ENCODE measurements at regions not wholly inside any gene's neighbourhood (a gene's known extent, or its start where the extent isn't known, plus 50 kb on each side); places are given as distances from the start of the nearest gene placed in this dataset.

DNA sequence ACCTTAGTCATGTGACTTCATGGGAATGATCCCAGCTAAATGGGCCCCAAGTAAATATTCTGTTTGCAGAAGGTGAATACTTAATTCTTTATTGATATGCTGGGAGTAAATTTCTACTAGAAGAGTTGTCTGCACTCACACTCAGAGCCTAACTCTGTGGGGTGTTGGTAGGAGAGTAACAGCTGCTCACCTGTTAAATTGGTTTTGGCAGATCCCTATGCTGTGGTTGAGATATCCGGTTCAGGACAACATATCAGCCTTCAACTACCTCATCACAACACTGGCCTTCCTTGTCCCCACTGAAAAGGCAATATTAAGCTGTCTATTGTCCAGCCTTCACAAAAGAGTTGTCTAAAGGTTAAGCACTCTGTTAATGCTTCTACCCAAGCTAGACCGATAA lies 738.3 kb downstream of the INHBA start:
- peaks cover 9% of the 10 kb centered on the region for H3K4me1 Mint-ChIP-seq (ENCODE audit: unreplicated experiment)
- no peak overlapping the region for H3K4me3 Mint-ChIP-seq (ENCODE audit: unreplicated experiment)
- TF ChIP-seq, protein P1, sequence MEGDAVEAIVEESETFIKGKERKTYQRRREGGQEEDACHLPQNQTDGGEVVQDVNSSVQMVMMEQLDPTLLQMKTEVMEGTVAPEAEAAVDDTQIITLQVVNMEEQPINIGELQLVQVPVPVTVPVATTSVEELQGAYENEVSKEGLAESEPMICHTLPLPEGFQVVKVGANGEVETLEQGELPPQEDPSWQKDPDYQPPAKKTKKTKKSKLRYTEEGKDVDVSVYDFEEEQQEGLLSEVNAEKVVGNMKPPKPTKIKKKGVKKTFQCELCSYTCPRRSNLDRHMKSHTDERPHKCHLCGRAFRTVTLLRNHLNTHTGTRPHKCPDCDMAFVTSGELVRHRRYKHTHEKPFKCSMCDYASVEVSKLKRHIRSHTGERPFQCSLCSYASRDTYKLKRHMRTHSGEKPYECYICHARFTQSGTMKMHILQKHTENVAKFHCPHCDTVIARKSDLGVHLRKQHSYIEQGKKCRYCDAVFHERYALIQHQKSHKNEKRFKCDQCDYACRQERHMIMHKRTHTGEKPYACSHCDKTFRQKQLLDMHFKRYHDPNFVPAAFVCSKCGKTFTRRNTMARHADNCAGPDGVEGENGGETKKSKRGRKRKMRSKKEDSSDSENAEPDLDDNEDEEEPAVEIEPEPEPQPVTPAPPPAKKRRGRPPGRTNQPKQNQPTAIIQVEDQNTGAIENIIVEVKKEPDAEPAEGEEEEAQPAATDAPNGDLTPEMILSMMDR (IDR thresholded peaks at IDR 0.05), result no peak
- peaks cover 1% of the 10 kb centered on the region for H3K36me3 Mint-ChIP-seq (ENCODE audit: unreplicated experiment)
- DNase-seq (ENCODE audit: extremely low spot score, unreplicated experiment), result no peak
- H3K27ac Mint-ChIP-seq (ENCODE audit: unreplicated experiment), result no peak overlapping the region
- no peaks in the 10 kb centered on the region for H3K27me3 Mint-ChIP-seq (ENCODE audit: unreplicated experiment)
- H3K9me3 Mint-ChIP-seq (ENCODE audit: unreplicated experiment), result no peaks in the 10 kb centered on the region

DNA sequence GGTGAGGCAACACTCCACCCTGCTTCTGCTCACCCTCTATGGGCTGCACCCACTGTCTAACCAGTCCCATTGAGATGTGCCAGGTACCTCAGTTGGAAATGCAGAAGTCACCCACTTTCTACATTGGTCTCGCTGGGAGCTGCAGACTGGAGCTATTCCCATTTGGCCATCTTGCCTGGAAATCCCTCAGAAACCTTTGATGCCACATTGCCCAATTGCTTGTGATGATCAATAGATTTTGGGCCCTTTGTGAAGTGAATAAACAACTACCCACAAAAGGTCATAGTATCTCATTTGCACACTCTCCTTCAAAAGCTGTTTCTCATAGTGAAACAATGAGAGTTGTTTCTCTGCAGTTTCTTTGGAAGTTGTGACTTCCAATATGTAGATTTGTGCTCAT lies 742.9 kb downstream of the INHBA start:
- DNase-seq (ENCODE audit: extremely low spot score, unreplicated experiment), result no peak
- TF ChIP-seq, protein P1 (IDR thresholded peaks at IDR 0.05), result no peak
- peaks cover 5% of the 10 kb centered on the region for H3K36me3 Mint-ChIP-seq (ENCODE audit: unreplicated experiment)
- H3K4me1 Mint-ChIP-seq (ENCODE audit: unreplicated experiment), result peaks cover 9% of the 10 kb centered on the region
- no peaks in the 10 kb centered on the region for H3K27me3 Mint-ChIP-seq (ENCODE audit: unreplicated experiment)
- H3K9me3 Mint-ChIP-seq (ENCODE audit: unreplicated experiment), result peaks cover 13% of the 10 kb centered on the region
- no peak overlapping the region for H3K27ac Mint-ChIP-seq (ENCODE audit: unreplicated experiment)
- no peak overlapping the region for H3K4me3 Mint-ChIP-seq (ENCODE audit: unreplicated experiment)

DNA sequence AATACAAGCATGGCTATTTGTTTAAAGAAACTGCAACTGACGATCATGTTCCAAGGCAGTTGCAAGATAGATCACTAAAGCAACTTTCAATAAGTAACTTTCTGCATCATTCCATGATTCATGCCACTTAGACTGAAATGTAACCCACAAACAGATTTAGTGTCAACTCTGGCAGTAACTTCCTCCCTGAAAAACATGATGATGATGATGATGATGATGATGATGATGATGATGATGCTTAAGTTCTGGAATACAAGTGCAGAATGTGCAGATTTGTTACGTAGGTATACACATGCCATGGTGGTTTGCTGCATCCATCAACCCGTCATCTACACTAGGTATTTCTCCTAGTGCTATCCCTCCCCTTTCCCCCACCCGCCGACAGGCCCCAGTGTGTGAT lies 754.7 kb downstream of the INHBA start:
- H3K27ac Mint-ChIP-seq (ENCODE audit: unreplicated experiment), result no peak overlapping the region
- H3K4me1 Mint-ChIP-seq (ENCODE audit: unreplicated experiment), result no peaks in the 10 kb centered on the region
- H3K4me3 Mint-ChIP-seq (ENCODE audit: unreplicated experiment), result no peak overlapping the region
- TF ChIP-seq, protein P1 (IDR thresholded peaks at IDR 0.05), result no peak
- H3K9me3 Mint-ChIP-seq (ENCODE audit: unreplicated experiment), result peaks cover 37% of the 10 kb centered on the region
- peaks cover 32% of the 10 kb centered on the region for H3K36me3 Mint-ChIP-seq (ENCODE audit: unreplicated experiment)
- DNase-seq (ENCODE audit: extremely low spot score, unreplicated experiment), result no peak
- no peaks in the 10 kb centered on the region for H3K27me3 Mint-ChIP-seq (ENCODE audit: unreplicated experiment)

DNA sequence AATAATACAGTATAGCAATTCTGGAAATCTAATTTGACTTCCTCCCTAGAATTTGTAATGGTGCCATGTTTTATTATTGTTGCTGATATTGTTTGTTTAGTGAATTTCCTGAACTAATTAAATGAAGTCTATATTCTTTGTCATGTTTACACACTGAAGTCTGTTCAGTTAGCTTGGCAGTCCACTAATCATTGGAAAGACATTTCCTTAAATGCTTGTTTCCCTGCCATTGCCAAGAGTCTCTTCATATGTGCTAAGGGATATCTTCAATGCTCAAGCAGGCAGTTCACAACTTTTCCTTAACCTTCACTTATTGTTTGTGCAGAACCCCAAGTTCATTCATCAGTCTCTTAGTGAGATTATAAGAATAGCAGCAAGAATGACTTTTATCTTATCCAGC lies 755.3 kb downstream of the INHBA start:
- no peaks in the 10 kb centered on the region for H3K27me3 Mint-ChIP-seq (ENCODE audit: unreplicated experiment)
- H3K9me3 Mint-ChIP-seq (ENCODE audit: unreplicated experiment), result peaks cover 35% of the 10 kb centered on the region
- H3K27ac Mint-ChIP-seq (ENCODE audit: unreplicated experiment), result no peak overlapping the region
- peaks cover 30% of the 10 kb centered on the region for H3K36me3 Mint-ChIP-seq (ENCODE audit: unreplicated experiment)
- no peak for DNase-seq (ENCODE audit: extremely low spot score, unreplicated experiment)
- TF ChIP-seq, protein P1 (IDR thresholded peaks at IDR 0.05), result no peak
- no peaks in the 10 kb centered on the region for H3K4me1 Mint-ChIP-seq (ENCODE audit: unreplicated experiment)
- no peak overlapping the region for H3K4me3 Mint-ChIP-seq (ENCODE audit: unreplicated experiment)

DNA sequence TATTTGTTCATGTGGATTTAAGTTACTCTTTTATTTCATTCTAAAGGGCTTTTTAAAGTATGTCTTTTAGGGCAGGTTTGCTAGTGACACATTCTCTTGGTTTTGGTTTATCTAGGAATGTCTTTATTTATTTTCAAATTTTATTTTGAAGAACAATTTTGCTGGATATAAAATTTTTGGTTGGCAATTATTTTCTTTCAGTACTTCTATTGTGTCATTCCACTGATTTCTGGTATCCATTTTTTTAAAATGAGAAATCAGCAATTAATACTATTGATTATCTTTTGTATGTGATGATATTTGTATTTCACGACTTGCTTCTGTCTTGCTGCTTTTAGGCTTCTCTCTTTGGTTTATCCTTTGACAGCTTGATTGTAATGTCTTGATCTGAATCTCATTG lies 756.3 kb downstream of the INHBA start:
- Mint-ChIP-seq H3K36me3 (ENCODE audit: unreplicated experiment) (peaks cover 31% of the 10 kb centered on the region), H3K4me1 (ENCODE audit: unreplicated experiment) (no peaks in the 10 kb centered on the region), H3K4me3 (ENCODE audit: unreplicated experiment) (no peak overlapping the region), H3K9me3 (ENCODE audit: unreplicated experiment) (peaks cover 42% of the 10 kb centered on the region), H3K27ac (ENCODE audit: unreplicated experiment) (no peak overlapping the region), H3K27me3 (ENCODE audit: unreplicated experiment) (no peaks in the 10 kb centered on the region)
- TF ChIP-seq, protein P1 (IDR thresholded peaks at IDR 0.05), result no peak
- DNase-seq (ENCODE audit: extremely low spot score, unreplicated experiment), result no peak

All from osteocyte (in vitro differentiated cells).